GM12865 (cell line): ENCODE measurements at regions not wholly inside any gene's neighbourhood (a gene's known extent, or its start where the extent isn't known, plus 50 kb on each side); places are given as distances from the start of the nearest gene placed in this dataset.

Experiments
- DNase-seq: peaks from one replicate; pipeline ENCODE4 v3.0.0; 2010; ENCODE audit warnings: low read depth
- H3K4me3 ChIP-seq: 2 replicates; pipeline ENCODE4 v1.5.1; 2011; ENCODE audit warnings: mild to moderate bottlenecking, low read depth, low read length, control low read depth
- TF ChIP-seq, protein P1 (sequence below): IDR thresholded peaks from 2 replicates; pipeline ENCODE4 v1.5.1; 2011; ENCODE audit warnings: low read length, control low read depth, low read depth, inconsistent platforms; ENCODE audit not compliant: insufficient read depth; ENCODE audit errors: missing control alignments

DNA sequence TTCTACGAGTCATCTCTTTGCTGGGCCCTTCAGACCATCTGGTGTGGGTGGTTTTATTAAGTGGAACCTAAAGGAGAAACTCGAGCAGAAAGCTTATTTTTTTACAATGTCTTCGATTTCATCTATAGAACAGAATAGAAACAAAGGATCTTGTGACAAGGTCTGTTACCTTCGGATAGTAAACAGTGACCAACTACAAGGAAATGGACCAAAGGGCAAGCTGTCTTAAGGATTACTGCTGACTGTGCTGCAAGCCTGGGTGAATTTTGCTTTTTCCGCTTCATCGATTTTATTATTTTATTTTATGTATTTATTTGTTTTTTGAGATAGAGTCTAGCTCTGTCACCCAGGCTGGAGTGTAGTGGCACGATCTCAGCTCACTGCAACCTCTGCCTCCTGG lies 348.9 kb upstream of the ERCC4 start:
- TF ChIP-seq, protein P1, sequence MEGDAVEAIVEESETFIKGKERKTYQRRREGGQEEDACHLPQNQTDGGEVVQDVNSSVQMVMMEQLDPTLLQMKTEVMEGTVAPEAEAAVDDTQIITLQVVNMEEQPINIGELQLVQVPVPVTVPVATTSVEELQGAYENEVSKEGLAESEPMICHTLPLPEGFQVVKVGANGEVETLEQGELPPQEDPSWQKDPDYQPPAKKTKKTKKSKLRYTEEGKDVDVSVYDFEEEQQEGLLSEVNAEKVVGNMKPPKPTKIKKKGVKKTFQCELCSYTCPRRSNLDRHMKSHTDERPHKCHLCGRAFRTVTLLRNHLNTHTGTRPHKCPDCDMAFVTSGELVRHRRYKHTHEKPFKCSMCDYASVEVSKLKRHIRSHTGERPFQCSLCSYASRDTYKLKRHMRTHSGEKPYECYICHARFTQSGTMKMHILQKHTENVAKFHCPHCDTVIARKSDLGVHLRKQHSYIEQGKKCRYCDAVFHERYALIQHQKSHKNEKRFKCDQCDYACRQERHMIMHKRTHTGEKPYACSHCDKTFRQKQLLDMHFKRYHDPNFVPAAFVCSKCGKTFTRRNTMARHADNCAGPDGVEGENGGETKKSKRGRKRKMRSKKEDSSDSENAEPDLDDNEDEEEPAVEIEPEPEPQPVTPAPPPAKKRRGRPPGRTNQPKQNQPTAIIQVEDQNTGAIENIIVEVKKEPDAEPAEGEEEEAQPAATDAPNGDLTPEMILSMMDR, result no peak
- H3K4me3 ChIP-seq, result no peak overlapping the region
- no peak for DNase-seq

DNA sequence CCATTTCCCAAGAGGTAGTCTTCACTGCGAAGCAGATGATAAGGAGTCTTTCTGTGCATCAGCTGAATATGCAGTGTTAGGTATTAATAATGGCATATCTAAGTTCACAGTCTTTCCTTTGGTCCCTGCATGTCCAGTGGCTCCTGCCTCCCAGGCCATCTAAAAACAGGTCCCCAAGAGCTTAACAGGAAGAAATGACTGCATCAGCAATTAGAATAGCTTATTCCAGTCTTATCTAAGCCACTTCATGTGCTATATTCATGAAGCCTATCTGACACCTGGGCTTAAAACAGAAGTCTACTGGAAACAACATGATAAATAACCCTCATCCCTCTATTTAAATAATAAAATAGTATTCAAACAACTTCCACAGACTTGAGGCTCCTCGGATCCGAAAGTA lies 346.1 kb upstream of the ERCC4 start:
- DNase-seq, result no peak
- TF ChIP-seq, protein P1, result no peak
- H3K4me3 ChIP-seq, result no peak overlapping the region

DNA sequence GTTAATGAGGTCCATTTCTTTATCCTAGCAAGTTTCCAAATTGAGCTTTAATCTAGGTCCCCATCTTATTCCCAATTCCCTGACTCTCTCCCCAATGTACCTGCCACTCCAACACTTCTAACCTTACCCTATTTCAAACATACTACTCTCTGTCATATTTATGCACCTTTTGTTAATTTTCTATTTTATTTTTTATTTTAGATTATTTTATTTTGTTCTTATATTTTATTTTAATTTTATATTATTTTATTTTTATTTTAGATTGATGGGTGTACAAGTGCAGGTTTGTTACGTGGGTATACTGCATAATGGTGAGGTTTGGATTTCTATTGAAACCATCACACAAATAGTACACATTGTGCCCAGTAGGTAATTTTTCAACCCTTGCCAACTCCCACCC lies 333.9 kb upstream of the ERCC4 start:
- no peak for DNase-seq
- H3K4me3 ChIP-seq, result no peak overlapping the region
- TF ChIP-seq, protein P1, result no peak

DNA sequence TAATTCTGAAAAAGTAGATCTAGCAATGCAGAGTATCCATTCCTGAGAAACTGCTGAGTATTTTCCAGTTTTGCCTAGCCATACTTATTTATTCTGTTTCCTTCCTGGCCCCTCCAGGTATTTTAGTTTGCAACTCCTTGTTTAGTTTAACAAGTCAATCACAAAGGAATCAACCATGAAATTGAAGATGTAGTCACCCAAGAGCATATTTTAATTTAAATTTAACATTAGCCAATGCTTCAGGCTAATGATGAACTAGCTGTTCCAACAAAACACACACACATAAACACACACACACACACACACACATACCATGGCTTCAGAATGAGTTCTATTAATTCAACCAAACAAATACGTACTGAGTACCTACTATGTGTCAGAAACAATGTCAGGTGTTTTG lies 332.8 kb upstream of the ERCC4 start:
- TF ChIP-seq, protein P1, result no peak
- no peak for DNase-seq
- H3K4me3 ChIP-seq, result no peak overlapping the region

DNA sequence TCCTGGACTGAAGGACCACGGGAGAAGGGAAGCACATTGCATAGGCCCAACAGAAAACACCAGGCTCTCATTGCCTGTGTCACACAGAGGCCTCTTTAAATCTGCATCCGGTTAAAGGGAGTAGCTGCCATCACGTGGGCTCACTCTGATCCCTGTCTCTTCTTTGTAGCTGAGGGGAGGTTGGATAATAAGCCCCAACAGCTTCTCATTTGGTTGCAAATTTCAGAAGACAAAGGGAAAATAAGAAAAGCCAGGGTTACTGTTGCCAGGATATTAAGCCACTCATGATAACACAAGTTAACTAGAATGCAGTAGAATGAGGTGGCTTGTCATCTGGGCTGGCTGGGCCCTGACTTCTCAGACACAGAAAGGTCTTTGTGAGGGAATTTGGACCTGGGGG lies 325.1 kb upstream of the ERCC4 start:
- no peak for DNase-seq
- TF ChIP-seq, protein P1, result no peak
- no peak overlapping the region for H3K4me3 ChIP-seq

DNA sequence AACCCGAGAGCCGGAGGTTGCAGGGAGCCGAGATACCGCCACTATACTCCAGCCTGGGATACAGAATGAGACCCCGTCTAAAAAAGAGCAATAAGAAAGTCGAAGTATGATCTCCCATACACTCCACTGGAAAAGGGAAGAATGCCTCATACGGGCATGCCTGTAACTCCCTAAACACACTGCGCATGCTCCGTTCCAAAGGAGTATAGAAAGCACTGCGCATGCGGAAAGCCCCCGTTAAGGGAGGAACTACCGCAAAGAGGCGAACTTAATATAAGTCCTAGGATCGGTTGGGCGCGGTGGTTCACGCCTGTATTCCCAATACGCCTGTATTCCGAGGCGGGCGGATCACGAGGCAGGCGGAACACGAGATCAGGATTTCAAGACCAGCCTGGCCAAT lies 313.1 kb upstream of the ERCC4 start:
- no peak overlapping the region for H3K4me3 ChIP-seq
- TF ChIP-seq, protein P1, result no peak
- DNase-seq, result no peak

DNA sequence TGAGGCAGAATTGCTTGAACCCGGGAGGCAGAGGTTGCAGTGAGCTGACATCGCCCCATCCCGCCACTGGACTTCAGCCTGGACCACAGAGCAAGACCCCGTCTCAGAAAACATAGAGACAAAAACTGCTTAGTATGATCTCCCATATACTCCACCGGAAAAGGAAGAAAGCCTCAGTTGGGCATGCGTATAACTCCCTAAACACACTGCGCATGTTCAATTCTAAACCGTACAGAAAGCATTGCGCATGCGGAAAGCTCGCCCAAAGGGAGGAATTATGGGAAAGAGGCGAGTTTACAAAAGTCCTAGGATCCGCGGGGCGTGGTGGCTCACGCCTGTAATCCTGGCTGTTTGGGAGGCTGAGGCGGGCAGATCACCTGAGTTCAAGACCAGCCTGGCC lies 312.7 kb upstream of the ERCC4 start:
- TF ChIP-seq, protein P1, result no peak
- DNase-seq, result no peak
- no peak overlapping the region for H3K4me3 ChIP-seq
